ENCODE measurements at regions not wholly inside any gene's neighbourhood (a gene's known extent, or its start where the extent isn't known, plus 50 kb on each side); places are given as distances from the start of the nearest gene placed in this dataset.

GRCh38 chr10:36111676-36112075, 469.6 kb upstream of the FZD8 start:
- no peak for DNase-seq (ENCODE audit: low spot score)

- no peak for DNase-seq (ENCODE audit: low spot score)
These were observed 468.0 kb upstream of the FZD8 start for GRCh38 chr10:36110097-36110496.

- DNase-seq (ENCODE audit: low spot score), result peak; percentile 9
These were observed 467.4 kb upstream of the FZD8 start for GRCh38 chr10:36109399-36110023.

GRCh38 chr10:36097696-36098095, 455.6 kb upstream of the FZD8 start:
- DNase-seq (ENCODE audit: low spot score), result no peak

GRCh38 chr10:36096576-36096975, 454.5 kb upstream of the FZD8 start:
- no peak for DNase-seq (ENCODE audit: low spot score)

- DNase-seq (ENCODE audit: low spot score), result no peak
These were observed 452.0 kb upstream of the FZD8 start for GRCh38 chr10:36094096-36094495.

GRCh38 chr10:36092116-36092515, 450.0 kb upstream of the FZD8 start:
- DNase-seq (ENCODE audit: low spot score), result no peak

GRCh38 chr10:36091007-36091406, 448.9 kb upstream of the FZD8 start:
- no peak for DNase-seq (ENCODE audit: low spot score)

GRCh38 chr10:36089790-36090440, 447.8 kb upstream of the FZD8 start:
- no peak for DNase-seq (ENCODE audit: low spot score)

- DNase-seq (ENCODE audit: low spot score), result no peak
These were observed 445.2 kb upstream of the FZD8 start for GRCh38 chr10:36087006-36088005.

GRCh38 chr10:36075196-36075595, 433.1 kb upstream of the FZD8 start:
- DNase-seq (ENCODE audit: low spot score), result no peak

GRCh38 chr10:36073796-36074345, 431.8 kb upstream of the FZD8 start:
- DNase-seq (ENCODE audit: low spot score), result no peak

GRCh38 chr10:36068542-36068941, 426.4 kb upstream of the FZD8 start:
- DNase-seq (ENCODE audit: low spot score), result no peak

- DNase-seq (ENCODE audit: low spot score), result no peak
These were observed 425.7 kb upstream of the FZD8 start for GRCh38 chr10:36067748-36068147.

- DNase-seq (ENCODE audit: low spot score), result no peak
These were observed 424.8 kb upstream of the FZD8 start for GRCh38 chr10:36066850-36067249.

GRCh38 chr10:36066102-36066501, 424.0 kb upstream of the FZD8 start:
- DNase-seq (ENCODE audit: low spot score), result no peak

- no peak for DNase-seq (ENCODE audit: low spot score)
These were observed 421.3 kb upstream of the FZD8 start for GRCh38 chr10:36063396-36063795.

GRCh38 chr10:36057731-36058130, 415.6 kb upstream of the FZD8 start:
- no peak for DNase-seq (ENCODE audit: low spot score)

- no peak for DNase-seq (ENCODE audit: low spot score)
These were observed 415.1 kb upstream of the FZD8 start for GRCh38 chr10:36057180-36057579.

- DNase-seq (ENCODE audit: low spot score), result no peak
These were observed 411.7 kb upstream of the FZD8 start for GRCh38 chr10:36053775-36054174.

GRCh38 chr10:36053271-36053670, 411.2 kb upstream of the FZD8 start:
- DNase-seq (ENCODE audit: low spot score), result no peak

GRCh38 chr10:36051500-36051991, 409.4 kb upstream of the FZD8 start:
- DNase-seq (ENCODE audit: low spot score), result no peak
